ENCODE measurements at regions not wholly inside any gene's neighbourhood (a gene's known extent, or its start where the extent isn't known, plus 50 kb on each side); places are given as distances from the start of the nearest gene placed in this dataset.

DNA sequence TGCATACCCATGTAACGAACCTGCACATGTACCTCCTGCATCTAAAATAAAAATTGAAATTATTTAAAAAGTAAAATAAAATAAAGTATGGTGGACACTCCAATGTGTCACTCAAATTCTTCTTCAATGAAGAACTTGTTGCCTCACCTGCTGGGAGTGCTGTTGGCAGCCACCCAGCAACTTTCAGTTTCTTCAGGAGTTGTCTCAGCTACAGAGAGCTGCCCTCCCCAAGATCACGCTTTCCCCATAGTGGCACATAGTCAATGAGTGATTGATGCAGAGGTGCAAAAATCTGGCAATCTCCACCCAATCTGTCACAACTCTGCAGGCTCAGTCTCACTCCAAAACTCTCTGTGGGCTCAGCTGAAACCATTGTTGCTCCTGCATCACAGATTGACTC lies 92.3 kb upstream of the C11orf87 start:
- no peak for TF ChIP-seq EZH2 (IDR thresholded peaks at IDR 0.05)
- TF ChIP-seq POLR2AphosphoS5 (IDR thresholded peaks at IDR 0.05; ENCODE audit: borderline replicate concordance, low read depth, low read length): no peak
- TF ChIP-seq FOXP2 (optimal IDR thresholded peaks at IDR 0.05; ENCODE audit: control extremely low read depth, extremely low read length, insufficient read depth): no peak

All from SK-N-MC (cell line).